IMR-90 (cell line): ENCODE measurements at regions not wholly inside any gene's neighbourhood (a gene's known extent, or its start where the extent isn't known, plus 50 kb on each side); places are given as distances from the start of the nearest gene placed in this dataset.

Experiments used
- ATAC-seq: fragments of 200-7000 bp; cut with Tn5 transposase; 2 replicates; pipeline ENCODE4 v1.9.1; 2020; ENCODE audit warnings: low read depth, mild to moderate bottlenecking, moderate library complexity
- BruUV-seq: library from RNA; stranded (reverse); fragments of 400-500 nt; replicated peaks from 2 replicates; lab custom pipeline; 2021; lab: Mats Ljungman, UMichigan
- CTCF ChIA-PET: fragments of 300-600 bp; formaldehyde crosslinking; extraction: SDS; loops from one replicate; lab custom pipeline; 2021; ENCODE audit warnings: antibody characterized with exemption; lab: Yijun Ruan, JAX
- POLR2A ChIA-PET: fragments of 300-600 bp; sonication (Branson Sonifier 250); formaldehyde crosslinking; loops from one replicate; lab custom pipeline; 2022; ENCODE audit warnings: antibody characterized with exemption; ENCODE audit not compliant: unreplicated experiment; lab: Charles Lee
- DNase-seq: peaks from one replicate; pipeline ENCODE4 v3.0.0; 2013
- H2AFZ ChIP-seq: replicated peaks from 2 replicates; pipeline ENCODE3; 2013; ENCODE audit warnings: low read length, mild to moderate bottlenecking; ENCODE audit not compliant: poor library complexity
- H2AK5ac ChIP-seq: 2 replicates; pipeline ENCODE4 v1.6.1; 2013; ENCODE audit warnings: low read depth, low read length, inconsistent platforms
- H2AK9ac ChIP-seq: replicated peaks from 2 replicates; pipeline ENCODE3; 2013; ENCODE audit warnings: mild to moderate bottlenecking, low read depth, low read length, moderate library complexity; ENCODE audit not compliant: poor library complexity
- H2BK120ac ChIP-seq: 2 replicates; pipeline ENCODE4 v1.6.1; 2013; ENCODE audit warnings: low read depth, low read length, inconsistent platforms
- H2BK15ac ChIP-seq: 3 replicates; pipeline ENCODE4 v1.6.1; 2013; ENCODE audit warnings: low read depth, low read length, inconsistent platforms
- H2BK20ac ChIP-seq: 2 replicates; pipeline ENCODE4 v1.6.1; 2013; ENCODE audit warnings: low read depth, mild to moderate bottlenecking, inconsistent platforms, low read length, moderate library complexity
- H2BK5ac ChIP-seq: 2 replicates; pipeline ENCODE4 v1.6.1; 2013; ENCODE audit warnings: mild to moderate bottlenecking, low read depth, low read length, inconsistent platforms; ENCODE audit not compliant: poor library complexity, severe bottlenecking
- H3K14ac ChIP-seq: replicated peaks from 2 replicates; pipeline ENCODE4 v1.6.1; 2013; ENCODE audit warnings: low read depth, low read length, inconsistent platforms
- H3K18ac ChIP-seq: 2 replicates; pipeline ENCODE4 v1.6.1; 2013; ENCODE audit warnings: low read depth, low read length, control low read depth
- H3K23ac ChIP-seq: 2 replicates; pipeline ENCODE4 v1.6.1; 2013; ENCODE audit warnings: low read depth, low read length, inconsistent platforms
- H3K27ac ChIP-seq: 2 replicates; pipeline ENCODE4 v1.5.1; 2013; ENCODE audit warnings: mild to moderate bottlenecking, control low read depth, low read length; ENCODE audit not compliant: insufficient read depth
- H3K27me3 ChIP-seq: 2 replicates; pipeline ENCODE4 v1.6.1; 2013; ENCODE audit warnings: low read length; ENCODE audit not compliant: control insufficient read depth, insufficient read depth
- H3K36me3 ChIP-seq: 2 replicates; pipeline ENCODE4 v1.6.1; 2013; ENCODE audit warnings: low read length, mixed read lengths; ENCODE audit not compliant: control insufficient read depth, insufficient read depth
- H3K4ac ChIP-seq: 2 replicates; pipeline ENCODE4 v1.6.1; 2013; ENCODE audit warnings: low read depth, low read length, inconsistent platforms
- H3K4me1 ChIP-seq: 2 replicates; pipeline ENCODE4 v1.6.1; 2013; ENCODE audit warnings: low read length, mixed read lengths; ENCODE audit not compliant: control insufficient read depth, insufficient read depth
- H3K4me2 ChIP-seq: 2 replicates; pipeline ENCODE4 v1.6.1; 2013; ENCODE audit warnings: low read depth, mild to moderate bottlenecking, control low read depth, low read length, moderate library complexity
- H3K4me3 ChIP-seq: 2 replicates; pipeline ENCODE4 v1.5.1; 2013; ENCODE audit warnings: low read depth, mild to moderate bottlenecking, control low read depth, low read length, moderate library complexity; ENCODE audit not compliant: insufficient read depth
- H3K56ac ChIP-seq: 2 replicates; pipeline ENCODE4 v1.6.1; 2013; ENCODE audit warnings: low read length, inconsistent platforms; ENCODE audit not compliant: insufficient read depth; ENCODE audit errors: extremely low read depth
- H3K79me1 ChIP-seq, 2 experiments: 2 replicates each; pipeline ENCODE4 v1.6.1; 2013; ENCODE audit warnings: low read length in 2 of 2, inconsistent platforms in 1 of 2, low read depth in 1 of 2
- H3K9ac ChIP-seq: 2 replicates; pipeline ENCODE4 v1.6.1; 2013; ENCODE audit warnings: low read depth, low read length, control low read depth
- H3K9me1 ChIP-seq: 2 replicates; pipeline ENCODE4 v1.6.1; 2013; ENCODE audit warnings: low read length, inconsistent platforms; ENCODE audit not compliant: insufficient read depth
- H3K9me3 ChIP-seq: 2 replicates; pipeline ENCODE4 v1.6.1; 2013; ENCODE audit warnings: low read length; ENCODE audit not compliant: control insufficient read depth, insufficient read depth
- H4K20me1 ChIP-seq: 2 replicates; pipeline ENCODE4 v1.6.1; 2013; ENCODE audit warnings: low read length, inconsistent platforms; ENCODE audit not compliant: insufficient read depth
- H4K5ac ChIP-seq: 2 replicates; pipeline ENCODE4 v1.6.1; 2013; ENCODE audit warnings: mild to moderate bottlenecking, low read depth, low read length, control low read depth
- H4K8ac ChIP-seq, 2 experiments: 2 replicates each; pipeline ENCODE4 v1.6.1; 2013; ENCODE audit warnings: low read depth in 2 of 2, low read length in 2 of 2, control low read depth in 1 of 2, inconsistent platforms in 1 of 2
- H4K91ac ChIP-seq: 2 replicates; pipeline ENCODE4 v1.6.1; 2013; ENCODE audit warnings: low read depth, low read length, inconsistent platforms; ENCODE audit not compliant: insufficient read depth
- BHLHE40 ChIP-seq: fragments of 150-350 bp; IDR thresholded peaks from 2 replicates; pipeline ENCODE4 v1.6.1; 2016; ENCODE audit warnings: mild to moderate bottlenecking, low read depth, low read length
- CEBPB ChIP-seq: IDR thresholded peaks from 2 replicates; pipeline ENCODE4 v1.6.1; 2012; ENCODE audit warnings: low read depth, low read length, improper control_type of control experiment
- CHD1 ChIP-seq: IDR thresholded peaks from 2 replicates; pipeline ENCODE4 v1.6.1; 2012; ENCODE audit warnings: low read depth, low read length, improper control_type of control experiment
- MAFK ChIP-seq: IDR thresholded peaks from 2 replicates; pipeline ENCODE4 v1.6.1; 2012; ENCODE audit warnings: low read depth, low read length, improper control_type of control experiment
- RCOR1 ChIP-seq: IDR thresholded peaks from 2 replicates; pipeline ENCODE4 v1.6.1; 2012; ENCODE audit warnings: mild to moderate bottlenecking, low read length, improper control_type of control experiment; ENCODE audit not compliant: insufficient replicate concordance
- RFX5 ChIP-seq: IDR thresholded peaks from 2 replicates; pipeline ENCODE4 v1.8.0; 2012; ENCODE audit warnings: low read depth, mild to moderate bottlenecking, low read length, moderate library complexity
- WGBS, 2 experiments: methylation state at CpG; one replicate each; pipeline versions ENCODE4 v1.1.5 to v1.1.7; 2013; ENCODE audit warnings: missing lambda C conversion rate in 2 of 2; ENCODE audit not compliant: insufficient read length in 1 of 2; ENCODE audit errors: extremely low coverage in 2 of 2; 5-methylcytosine and 5-hydroxymethylcytosine counted together
- dilution Hi-C: fragments of 300-500 bp; cut with HindIII; formaldehyde crosslinking; loops from one replicate; pipeline ENCODE4 v1.14.3; 2018; ENCODE audit warnings: low sequenced_read_pairs; ENCODE audit not compliant: unreplicated experiment
- in situ Hi-C: fragments of 300-500 bp; cut with MboI; formaldehyde crosslinking; loops from 3 replicates; pipeline ENCODE4 v1.14.3; 2019; ENCODE audit warnings: low sequenced_read_pairs, inconsistent platforms, mixed read lengths
- intact Hi-C: fragments of 100-400 bp; cut with micrococcal nuclease; formaldehyde crosslinking; loops from 2 replicates; pipeline ENCODE4 v1.10.0; 2022
- TF ChIP-seq, protein P1 (sequence below): fragments of 150-350 bp; IDR thresholded peaks from 2 replicates; pipeline ENCODE4 v1.6.1; 2017; ENCODE audit warnings: mild to moderate bottlenecking, antibody characterized with exemption, low read length, low read depth
- TF ChIP-seq, protein P2 (sequence below): conservative IDR thresholded peaks from 2 replicates; pipeline ENCODE4 v1.5.1; 2012; ENCODE audit warnings: mild to moderate bottlenecking, low read depth, low read length, improper control_type of control experiment

DNA sequence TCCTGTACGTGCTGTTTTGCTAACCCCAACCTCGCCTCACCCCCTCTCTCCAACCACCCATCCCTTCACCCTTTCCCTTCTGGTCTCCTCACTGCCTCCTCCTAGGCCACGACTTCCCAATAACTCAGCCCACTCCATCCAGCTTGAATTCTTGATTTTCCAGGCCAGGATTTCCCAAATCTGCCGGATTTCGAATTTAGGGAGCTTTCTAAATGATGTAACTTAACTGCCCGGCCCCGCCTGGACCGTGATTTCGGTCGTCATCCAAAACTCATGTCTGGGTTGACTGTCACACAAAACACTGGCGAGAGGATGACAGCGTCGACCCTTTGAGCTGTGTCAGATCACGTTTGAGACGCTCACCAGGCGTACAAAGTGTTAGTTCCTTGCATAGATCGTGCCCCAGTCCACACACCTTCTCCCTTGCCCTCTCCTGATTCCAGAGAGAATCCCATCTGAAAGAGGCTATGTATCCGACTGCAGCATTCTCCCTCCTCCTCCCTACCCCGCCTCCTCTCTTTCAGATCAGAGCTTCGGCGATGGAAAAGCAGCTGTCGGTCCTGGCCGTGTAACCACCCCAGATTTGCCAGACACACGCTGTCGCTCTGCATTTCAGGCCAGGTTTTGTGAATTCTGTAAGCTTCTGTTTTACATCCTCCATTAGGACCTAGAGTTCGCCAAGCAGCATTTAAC is 168.2 kb downstream of the GPX5 start:
- Histone ChIP-seq H2AK9ac (no peak overlapping the region), H2BK120ac (no peak overlapping the region), H3K79me1 (no peaks in the 10 kb centered on the region), H3K9ac (no peak overlapping the region), H3K36me3 (no peaks in the 10 kb centered on the region), H4K91ac (no peak overlapping the region), H3K18ac (no peak overlapping the region), H3K4me1 (no peaks in the 10 kb centered on the region), H2AK5ac (no peak overlapping the region), H4K5ac (no peak overlapping the region), H3K27me3 (peaks cover 28% of the 10 kb centered on the region), H3K4me2 (peak overlapping the region; percentile 50; the same call in 1 of the 2 replicates), H3K9me3 (no peaks in the 10 kb centered on the region), H3K56ac (no peak overlapping the region), H4K20me1 (no peaks in the 10 kb centered on the region), H3K4me3 (no peak overlapping the region), H3K9me1 (no peaks in the 10 kb centered on the region), H2BK5ac (no peak overlapping the region), H3K27ac (no peak overlapping the region), H3K14ac (no peak overlapping the region), H3K4ac (no peak overlapping the region), H3K23ac (no peak overlapping the region), H4K8ac (no peak overlapping the region), H2BK15ac (no peak overlapping the region), H2BK20ac (no peak overlapping the region), H2AFZ (no peak overlapping the region)
- intact Hi-C loops (no loop called here), in situ Hi-C loops (no loop called here), dilution Hi-C loops (no loop called here)
- BruUV-seq = no TSS peak
- TF ChIP-seq MAFK (no peak), RCOR1 (no peak), CEBPB (no peak), BHLHE40 (no peak), CHD1 (no peak), RFX5 (no peak)
- TF ChIP-seq, protein P1, sequence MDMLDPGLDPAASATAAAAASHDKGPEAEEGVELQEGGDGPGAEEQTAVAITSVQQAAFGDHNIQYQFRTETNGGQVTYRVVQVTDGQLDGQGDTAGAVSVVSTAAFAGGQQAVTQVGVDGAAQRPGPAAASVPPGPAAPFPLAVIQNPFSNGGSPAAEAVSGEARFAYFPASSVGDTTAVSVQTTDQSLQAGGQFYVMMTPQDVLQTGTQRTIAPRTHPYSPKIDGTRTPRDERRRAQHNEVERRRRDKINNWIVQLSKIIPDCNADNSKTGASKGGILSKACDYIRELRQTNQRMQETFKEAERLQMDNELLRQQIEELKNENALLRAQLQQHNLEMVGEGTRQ = no peak
- TF ChIP-seq, protein P2, sequence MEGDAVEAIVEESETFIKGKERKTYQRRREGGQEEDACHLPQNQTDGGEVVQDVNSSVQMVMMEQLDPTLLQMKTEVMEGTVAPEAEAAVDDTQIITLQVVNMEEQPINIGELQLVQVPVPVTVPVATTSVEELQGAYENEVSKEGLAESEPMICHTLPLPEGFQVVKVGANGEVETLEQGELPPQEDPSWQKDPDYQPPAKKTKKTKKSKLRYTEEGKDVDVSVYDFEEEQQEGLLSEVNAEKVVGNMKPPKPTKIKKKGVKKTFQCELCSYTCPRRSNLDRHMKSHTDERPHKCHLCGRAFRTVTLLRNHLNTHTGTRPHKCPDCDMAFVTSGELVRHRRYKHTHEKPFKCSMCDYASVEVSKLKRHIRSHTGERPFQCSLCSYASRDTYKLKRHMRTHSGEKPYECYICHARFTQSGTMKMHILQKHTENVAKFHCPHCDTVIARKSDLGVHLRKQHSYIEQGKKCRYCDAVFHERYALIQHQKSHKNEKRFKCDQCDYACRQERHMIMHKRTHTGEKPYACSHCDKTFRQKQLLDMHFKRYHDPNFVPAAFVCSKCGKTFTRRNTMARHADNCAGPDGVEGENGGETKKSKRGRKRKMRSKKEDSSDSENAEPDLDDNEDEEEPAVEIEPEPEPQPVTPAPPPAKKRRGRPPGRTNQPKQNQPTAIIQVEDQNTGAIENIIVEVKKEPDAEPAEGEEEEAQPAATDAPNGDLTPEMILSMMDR = no peak
- DNase-seq = no peak
- ChIA-PET CTCF (interaction anchor here (1.1 kb wide), 1 partner anchor 322 kb away, joined by 3 read pairs; no protein-coding TSS in a partner anchor), POLR2A (no interaction called here)
- no peak for ATAC-seq
- WGBS, 2 experiments = 10% methylated on average over 7 of the region's 26 CpGs; no CpG with 5 or more reads in 1 of the 2 experiments
